GM18867 (cell line): ENCODE measurements at regions not wholly inside any gene's neighbourhood (a gene's known extent, or its start where the extent isn't known, plus 50 kb on each side); places are given as distances from the start of the nearest gene placed in this dataset.

ENCODE experiments used
- ATAC-seq: cut with Tn5 transposase; IDR thresholded peaks from one replicate; pipeline ENCODE4 v1.9.1; 2021; ENCODE audit warnings: mild to moderate bottlenecking, moderate library complexity; ENCODE audit not compliant: unreplicated experiment

DNA sequence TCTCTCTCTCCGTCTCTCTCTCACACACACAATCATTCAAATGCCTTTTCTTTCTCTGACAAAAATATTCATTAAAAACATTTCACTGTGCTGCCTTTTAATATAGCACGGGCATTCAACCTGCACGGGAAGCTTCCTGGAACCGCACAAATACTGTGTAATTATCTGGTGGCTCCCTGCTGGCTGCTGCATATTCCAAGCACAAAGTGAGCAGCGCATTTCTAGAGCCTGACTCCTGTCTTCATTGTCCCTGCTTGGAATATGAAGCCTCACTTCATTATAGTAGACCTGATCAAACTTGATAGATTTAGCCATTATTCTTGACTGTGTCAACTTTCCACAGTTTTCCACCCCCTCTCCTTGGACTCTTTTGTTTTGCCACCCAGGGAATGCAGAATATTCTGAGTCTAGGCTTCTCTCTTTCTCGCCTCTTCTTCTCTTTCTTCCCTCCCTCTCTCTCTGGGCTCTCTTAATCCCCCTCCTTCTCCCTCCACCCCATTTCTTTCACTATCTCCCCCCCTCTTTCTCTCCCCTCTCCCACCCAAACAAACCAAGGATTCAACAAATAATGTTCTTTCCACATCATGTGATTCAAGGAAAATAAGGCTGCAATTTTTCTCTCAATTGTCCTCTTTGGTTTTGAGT, 672.1 kb upstream of the FANCL start:
- no peak for ATAC-seq

DNA sequence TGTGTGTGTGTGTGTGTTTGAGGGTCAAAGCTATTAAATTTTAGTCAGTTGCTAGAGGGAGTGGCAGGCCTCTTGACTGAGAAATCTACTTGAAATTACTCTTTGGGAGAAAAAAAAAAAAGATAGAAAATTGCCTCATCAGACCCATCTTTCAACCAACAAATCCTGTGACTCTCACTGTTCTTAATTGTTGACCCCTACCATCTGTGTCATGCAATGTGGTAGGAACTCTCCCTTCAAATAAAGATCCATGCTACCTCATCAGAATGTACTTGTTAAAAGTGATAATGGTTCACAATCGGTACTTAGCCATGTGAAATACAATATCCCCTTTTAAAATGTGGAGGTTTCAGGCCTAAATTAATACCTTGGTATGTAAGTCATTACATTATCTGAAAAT, 670.8 kb upstream of the FANCL start:
- no peak for ATAC-seq

DNA sequence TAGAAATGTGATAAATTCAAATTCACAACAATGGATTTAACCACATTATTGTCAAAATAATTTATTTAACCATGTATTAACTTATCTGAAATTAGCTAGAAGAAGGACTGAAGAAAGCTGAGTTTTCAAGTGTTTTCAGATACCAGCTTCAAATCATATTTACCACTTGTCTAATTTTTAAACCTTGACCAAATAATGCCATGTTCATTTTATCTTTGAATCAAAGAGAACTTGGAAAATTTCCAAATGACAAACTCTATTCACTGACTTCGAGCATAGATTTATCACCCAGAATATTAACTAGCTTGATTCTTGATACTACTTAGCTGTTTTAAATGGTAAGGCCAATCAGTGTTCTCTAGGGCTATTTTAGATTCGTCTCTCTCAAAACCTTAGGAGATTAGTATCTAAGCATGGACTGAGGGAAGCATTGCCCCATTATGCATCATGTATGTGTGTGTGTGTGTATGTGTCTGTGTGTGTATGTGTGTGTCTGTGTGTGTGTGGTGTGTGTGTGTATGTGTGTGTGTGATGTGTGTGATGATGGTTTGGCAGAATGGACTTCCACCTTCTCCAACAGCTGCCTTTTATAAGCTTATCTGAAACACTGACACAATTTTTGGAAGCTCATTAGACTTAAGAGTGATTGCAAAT, 667.5 kb upstream of the FANCL start:
- no peak for ATAC-seq

DNA sequence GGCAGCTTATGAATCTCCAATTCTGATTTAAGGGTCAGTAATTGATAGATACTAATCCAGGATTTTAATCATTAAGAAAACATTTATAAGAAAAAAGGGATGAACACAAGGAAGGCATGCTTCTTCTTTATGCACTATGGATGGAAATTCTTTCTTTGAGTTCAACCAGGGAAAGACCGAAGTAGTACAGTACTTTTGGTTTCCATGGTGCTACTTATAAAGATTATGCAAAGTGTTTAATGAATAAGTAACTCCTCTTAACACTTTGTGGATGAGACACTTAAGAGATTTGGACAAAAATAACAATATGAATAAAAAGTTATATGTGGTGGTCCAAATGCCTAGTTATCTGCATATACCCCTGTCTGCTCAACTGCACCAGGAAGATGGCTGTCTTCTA, 666.5 kb upstream of the FANCL start:
- no peak for ATAC-seq

DNA sequence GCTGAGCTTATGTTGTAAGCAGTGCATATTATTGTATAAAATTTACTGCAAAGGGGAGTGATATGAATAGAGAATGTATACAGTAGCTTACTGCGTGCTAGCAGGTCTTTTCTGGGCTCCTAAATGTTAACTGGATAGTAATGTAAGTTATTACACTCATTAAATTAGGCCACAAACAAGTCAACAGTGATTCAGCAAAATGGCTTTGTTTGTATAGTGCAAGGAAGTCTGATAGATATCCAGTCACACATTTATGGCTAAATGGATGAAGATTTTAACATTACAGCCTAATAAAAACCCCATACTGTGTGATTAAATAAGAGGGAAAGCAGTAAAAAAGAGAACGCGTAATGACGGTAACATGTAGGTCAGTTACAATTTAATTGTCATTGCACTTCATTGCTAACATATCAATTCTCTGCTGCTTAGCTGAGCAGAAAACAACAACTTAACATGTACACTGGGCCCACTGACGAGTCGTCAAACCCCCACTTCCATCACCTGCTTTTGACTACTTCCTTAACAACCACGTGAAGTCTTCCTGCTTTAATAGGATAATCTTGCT, 665.0 kb upstream of the FANCL start:
- ATAC-seq, result no peak

DNA sequence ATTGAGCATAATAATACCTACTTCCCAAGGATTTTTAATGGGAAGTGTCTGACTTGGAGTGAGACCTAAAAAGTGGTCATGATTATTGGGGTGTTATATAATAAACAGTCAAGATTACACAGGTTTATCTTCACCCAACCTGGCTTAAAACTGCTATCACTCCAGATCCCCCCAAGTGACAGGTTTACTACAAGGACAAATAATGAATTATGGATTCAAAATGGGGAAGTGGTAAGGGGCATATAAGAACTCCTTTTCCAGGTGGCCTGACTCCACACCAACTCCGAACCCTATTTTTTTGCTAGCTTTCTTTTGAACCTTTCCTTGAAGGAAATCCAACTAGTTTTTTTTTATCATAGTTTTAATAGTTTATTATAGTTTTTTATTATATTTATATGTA, 663.0 kb upstream of the FANCL start:
- ATAC-seq, result no peak

DNA sequence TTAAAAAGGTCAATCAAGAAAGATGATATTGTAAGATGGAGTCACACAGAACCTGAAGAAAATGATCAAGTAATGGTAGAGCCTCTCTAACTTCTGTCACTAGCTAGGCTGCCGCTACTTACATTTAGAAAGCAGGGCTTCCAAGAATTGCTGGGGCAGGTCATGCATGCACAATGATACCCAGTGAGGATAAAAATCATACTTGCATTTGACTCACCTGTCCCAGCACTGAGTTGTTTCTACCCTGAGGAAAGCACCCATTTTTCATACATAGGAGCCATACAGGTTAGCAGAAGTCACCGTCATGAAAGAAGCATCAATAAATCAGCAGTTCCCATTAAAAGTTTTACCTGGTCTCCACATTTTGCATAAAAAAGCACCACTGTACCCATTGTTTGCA, 662.3 kb upstream of the FANCL start:
- no peak for ATAC-seq

DNA sequence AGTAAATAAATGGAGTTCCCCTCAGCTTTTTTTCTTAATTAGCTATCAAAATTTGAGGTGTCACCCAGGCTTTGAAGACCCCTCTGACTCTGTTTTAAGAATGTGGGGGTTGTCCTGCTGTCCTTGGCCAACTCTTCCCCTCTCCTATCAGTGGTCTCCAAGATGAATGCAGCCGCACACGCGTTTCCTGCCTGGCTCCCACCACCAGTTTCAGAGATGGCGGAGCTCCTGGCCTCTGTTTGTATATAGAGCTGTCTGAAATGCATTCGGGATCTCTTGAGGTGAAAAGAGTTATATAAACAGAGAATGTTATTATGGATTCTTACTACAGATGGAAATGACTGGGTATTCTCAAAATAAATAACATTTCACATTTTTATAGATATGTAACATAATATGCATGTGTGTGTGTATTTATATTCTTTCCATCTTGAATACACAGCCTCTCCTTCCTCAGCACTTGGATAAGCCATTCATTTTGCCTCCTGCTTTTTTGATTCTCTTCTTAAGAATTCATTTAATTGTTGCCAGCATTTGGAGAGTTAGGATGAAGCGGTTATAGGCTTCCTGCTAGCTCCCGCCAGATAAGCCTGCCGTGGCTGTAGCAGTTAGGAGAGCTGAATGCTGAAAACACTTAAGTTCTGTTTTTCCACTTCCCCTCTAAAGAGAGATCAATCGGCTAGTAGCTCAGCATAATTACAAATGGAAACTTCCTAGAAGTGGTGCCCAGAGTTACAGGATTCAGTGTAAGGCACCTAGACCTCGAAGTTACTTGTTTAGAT, 659.3 kb upstream of the FANCL start:
- ATAC-seq, result no peak

DNA sequence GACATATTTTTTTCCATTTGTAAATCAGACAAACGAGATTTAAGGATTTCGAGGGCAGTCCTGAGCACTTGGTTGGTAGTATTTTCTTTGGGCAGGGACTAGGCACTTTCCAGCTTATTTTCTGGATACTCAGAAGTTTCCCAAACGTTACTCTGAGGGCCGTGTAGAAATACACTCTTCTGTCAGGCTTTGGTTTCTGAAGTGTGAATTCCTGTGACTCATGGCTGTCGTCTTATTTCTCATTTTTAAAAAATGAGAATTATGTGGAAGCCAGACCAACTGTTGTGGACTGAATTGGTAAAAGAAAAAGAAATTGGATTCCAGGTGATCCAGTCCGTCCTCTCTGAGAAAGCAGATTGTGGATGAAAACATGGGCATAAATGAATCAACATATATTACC, 658.6 kb upstream of the FANCL start:
- no peak for ATAC-seq

DNA sequence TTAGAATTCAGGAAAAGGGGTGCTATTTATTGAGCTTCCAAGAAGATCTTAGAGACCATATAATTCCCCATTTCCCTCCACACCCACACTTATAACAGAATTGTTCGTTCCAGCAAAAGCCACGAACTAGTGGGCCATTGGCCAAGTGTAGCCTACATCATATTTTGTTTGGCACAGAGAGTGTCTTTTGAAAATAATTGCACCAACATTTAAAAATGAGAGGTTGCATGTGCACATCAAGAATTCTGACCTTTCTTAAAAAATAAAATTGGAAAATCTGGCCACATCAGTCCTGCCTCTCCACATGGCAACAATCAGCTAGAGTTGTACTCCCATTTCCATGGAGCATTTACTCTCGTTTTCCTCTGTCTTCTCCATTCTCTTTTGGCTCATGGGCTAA, 655.5 kb upstream of the FANCL start:
- ATAC-seq, result no peak

DNA sequence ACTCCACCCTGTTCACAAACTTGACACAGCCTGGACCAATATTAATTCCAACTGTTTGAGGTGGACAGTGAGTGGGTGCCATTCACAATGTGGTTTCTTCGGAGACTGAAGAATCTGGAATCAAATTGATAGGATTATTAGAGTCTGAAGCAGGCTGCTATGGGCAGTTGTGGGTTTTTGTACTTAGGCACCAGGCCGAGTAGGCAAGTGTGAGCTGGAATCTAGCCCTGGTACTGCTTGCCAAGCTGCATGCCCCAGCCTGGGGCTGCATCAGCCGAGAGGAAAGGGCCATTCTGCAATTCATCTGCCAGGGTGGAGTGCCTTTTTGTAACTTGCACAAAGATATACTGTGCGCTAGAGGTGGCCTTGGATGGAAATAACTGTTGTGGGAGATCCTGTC, 654.7 kb upstream of the FANCL start:
- ATAC-seq, result no peak

DNA sequence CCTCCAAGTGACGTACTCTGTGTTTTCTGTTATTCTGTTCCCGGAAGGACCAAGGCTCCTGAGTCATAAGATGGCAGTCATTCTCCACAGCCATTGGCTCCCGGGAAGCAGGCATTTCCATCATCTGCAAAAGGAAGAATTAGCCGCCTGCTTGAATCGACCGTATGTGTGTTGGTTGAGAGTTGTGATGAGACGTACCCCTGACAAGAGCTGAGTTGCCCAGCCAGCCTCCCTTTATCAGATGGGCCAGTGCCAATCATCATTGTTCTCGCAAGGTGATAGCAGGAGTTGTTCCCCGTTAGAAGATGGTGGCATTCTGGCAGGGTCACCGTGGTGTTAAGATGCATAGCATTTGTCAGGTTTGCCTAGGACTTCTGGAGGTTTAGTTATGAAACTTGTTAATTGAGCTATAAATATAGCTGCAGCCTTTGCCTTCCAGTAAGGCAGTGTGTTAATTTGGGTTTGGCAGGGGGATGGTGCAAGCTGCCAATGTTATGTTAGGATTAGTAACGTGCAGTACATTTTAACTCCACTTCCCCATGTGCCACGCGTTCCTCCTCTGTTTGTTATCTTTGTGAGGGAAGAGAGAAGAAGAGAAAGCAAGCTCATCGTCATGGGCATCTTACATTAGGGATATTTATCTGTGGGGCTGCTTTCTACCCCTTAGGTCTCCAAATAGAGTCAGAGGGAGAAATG, 652.7 kb upstream of the FANCL start:
- no peak for ATAC-seq

DNA sequence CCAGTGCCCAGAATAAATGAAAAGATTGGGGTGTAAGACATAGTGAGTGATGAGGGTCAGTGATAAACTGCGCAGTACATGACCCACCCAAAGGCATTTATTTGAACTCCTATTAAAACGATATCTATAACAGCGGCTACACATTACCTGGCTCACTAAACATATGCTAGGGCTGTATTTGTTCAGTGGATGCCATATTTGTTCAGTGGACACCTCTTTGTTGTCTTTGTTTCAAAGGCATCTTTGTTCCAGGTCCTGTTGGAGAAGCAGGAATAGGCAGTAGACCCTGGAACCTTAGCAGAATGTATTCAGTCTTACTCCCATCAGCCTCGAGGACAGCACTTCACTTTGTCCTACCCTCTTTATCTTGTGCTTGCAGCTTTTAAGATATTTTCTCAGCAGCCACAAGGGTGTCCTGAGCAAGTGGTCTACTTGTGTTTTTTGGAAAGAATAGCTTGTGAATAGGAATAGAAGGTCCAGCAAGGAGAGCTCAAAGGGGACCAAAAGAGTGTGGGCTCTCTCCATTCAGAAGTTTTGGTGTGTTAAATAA, 650.8 kb upstream of the FANCL start:
- no peak for ATAC-seq

DNA sequence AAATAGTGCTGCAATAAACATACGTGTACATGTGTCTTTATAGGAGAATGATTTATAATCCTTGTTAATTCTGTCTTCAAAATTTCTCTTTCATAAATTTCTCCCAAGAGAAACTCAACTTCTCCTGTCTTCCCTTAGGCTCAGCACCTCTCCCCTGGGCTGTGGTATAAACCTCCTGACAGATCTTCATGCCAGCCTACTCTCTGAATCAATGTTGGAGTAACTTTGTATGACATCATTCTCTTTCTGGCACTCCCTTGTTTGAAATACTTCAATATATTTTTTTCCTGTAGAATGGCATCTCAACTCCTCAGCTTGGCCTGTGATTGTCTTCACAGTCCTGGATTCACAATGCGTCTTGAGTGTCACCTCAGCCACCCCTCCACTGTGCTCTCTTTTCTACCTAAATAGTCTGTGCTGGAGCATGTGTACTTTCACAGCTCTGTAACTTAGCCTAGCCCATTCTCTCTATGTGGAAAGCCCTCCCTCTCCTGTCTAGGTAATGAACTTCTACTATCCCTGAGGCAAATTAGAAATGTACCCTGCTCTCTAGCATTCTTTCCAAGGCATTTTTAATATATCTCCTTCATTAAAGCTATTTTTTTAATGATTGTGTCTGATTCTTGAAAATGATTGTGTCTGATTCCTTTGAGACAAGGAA, 649.9 kb upstream of the FANCL start:
- ATAC-seq, result no peak

DNA sequence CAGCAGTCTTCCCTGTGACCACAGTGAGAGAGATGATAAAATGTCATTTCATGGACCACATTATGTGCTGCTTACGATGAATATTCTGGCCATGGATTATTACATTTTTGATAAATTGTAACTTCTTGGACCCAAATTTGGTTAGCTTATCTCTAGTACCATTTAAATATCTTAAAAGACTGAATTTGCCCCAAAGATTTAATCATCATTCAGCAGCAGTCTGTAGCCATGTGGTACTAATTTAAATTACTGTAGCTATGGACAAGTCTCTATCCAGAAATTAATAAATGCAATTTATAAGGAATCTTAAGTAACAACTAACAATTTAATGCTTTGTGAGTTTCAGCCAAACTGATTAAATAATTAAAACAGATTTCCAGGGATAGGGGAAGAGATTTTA, 644.9 kb upstream of the FANCL start:
- ATAC-seq, result no peak

DNA sequence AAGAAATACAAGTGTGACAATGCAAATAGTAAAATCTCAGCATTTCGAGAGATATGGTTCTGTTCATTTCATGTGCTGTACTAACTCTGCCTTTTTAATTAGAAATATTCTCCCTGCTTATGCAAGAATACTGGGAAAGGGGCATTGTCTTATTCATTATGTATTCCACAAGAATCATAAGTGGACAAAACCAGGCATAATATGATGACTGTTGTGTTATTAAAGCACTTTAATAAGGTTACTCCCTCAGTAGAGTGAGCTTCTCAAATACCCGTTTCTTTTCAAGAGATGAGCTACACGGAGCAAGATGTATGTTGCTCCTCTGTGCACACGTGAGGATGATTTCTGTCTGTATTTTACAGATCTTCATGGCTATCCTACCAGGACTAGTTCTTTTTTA, 638.7 kb upstream of the FANCL start:
- ATAC-seq, result no peak

DNA sequence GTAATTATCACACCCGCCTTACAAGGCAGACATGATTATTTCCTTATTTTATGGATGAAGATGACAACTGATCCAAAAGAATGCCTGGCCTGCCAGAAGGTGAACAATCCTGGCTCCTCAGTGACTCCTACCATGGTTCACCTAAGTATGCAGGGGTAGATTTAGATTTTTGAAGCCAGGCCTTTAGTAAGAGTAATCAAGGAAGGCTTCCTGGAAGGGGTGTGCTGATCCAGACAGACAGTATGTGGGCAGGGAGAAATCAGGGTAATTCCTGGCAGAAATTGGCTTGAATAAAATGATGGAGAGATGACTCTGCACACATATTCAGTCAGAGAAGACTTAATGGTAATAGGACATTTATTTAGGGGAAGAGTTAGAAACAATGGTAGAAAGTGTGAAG, 637.7 kb upstream of the FANCL start:
- ATAC-seq, result no peak

DNA sequence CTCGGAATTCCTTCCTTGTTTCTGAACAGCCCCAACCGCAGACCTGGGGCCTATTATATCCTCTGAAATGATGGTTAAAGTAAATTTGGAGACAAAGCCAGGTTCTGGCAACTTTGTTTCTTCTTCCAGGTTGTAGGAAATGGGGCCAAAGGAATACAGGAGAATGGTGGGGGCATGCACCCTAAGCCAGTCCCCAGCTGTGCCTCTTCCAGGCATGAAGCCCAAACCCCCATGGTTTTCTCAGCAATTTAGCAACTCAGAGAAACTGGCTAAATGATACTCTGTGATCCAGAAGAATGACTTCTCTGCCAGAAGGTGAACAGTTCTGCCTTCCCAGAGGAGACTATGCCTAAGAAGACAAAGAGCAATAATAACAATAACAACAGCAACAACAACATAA, 635.0 kb upstream of the FANCL start:
- ATAC-seq, result no peak

DNA sequence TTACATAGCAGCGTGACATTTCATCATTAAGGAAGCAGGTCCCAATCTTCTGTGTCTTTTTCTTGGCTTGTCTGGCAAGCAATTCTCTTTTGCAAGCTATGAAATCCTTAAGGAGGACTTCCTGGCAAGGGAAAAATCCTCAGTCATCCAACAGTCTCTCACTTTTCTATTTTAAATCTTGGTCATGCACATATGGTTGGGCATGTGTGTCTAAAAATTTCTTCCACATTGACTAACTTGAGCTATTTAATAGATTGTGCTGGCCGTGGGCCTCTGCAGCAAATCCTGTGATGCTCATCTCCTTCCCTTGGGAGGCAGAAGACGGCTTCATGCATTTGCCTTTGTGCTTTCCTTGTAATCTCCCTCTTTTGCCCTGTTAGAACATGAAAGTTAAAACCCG, 634.3 kb upstream of the FANCL start:
- no peak for ATAC-seq

DNA sequence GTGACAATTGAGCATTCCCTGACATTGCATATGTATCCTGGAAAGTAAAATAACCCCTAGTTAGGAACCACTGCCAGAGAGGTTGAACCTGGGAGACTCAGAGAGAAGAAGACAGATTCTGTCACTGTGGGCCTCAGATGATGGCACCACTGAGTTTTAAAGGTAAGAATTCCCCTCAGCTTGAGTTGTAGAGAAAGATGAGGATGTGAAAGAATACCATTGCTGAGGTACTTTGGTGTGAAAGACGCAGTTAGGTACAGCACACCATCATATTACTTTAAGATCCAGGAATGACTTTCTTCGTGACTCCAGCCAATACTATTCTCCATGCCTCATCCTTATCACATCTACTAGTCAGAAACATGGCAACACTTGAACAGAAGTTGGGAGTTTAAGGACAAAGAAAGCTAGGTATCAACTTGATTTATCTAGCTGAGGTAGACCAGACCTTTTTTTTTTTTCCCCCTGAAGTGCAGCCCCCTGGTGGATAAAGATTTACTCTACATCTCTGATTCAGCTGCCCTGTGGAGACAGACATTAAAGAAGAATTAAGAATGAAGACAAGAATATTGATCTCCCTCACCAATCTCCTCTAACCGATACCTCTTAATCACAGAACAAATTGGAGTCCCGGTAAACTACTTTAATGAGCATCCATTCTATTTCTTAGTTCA, 630.5 kb upstream of the FANCL start:
- ATAC-seq, result no peak
